Neural crest cell (in vitro differentiated cells): ENCODE measurements at regions not wholly inside any gene's neighbourhood (a gene's known extent, or its start where the extent isn't known, plus 50 kb on each side); places are given as distances from the start of the nearest gene placed in this dataset.

Source experiments
- DNase-seq: peaks from one replicate; pipeline ENCODE4 v3.0.0; 2021; ENCODE audit warnings: low read depth, mixed read lengths, low spot score
- H3K27ac Mint-ChIP-seq: one replicate; pipeline ENCODE4 v1.8.0; 2021; ENCODE audit warnings: mild to moderate bottlenecking, mixed read lengths; ENCODE audit not compliant: unreplicated experiment
- H3K27me3 Mint-ChIP-seq: 2 replicates; pipeline ENCODE4 v1.8.0; 2021; ENCODE audit warnings: low read depth, mild to moderate bottlenecking, mixed read lengths
- H3K36me3 Mint-ChIP-seq: 2 replicates; pipeline ENCODE4 v1.8.0; 2021; ENCODE audit warnings: low read depth, mild to moderate bottlenecking, mixed read lengths
- H3K4me1 Mint-ChIP-seq: 2 replicates; pipeline ENCODE4 v1.8.0; 2021; ENCODE audit warnings: mixed read lengths
- H3K4me3 Mint-ChIP-seq: one replicate; pipeline ENCODE4 v1.8.0; 2021; ENCODE audit warnings: mild to moderate bottlenecking, mixed read lengths
- H3K9me3 Mint-ChIP-seq: 2 replicates; pipeline ENCODE4 v1.8.0; 2021; ENCODE audit warnings: mixed read lengths
- CTCF ChIP-seq: fragments of 200-600 bp; sonication (generic); conservative IDR thresholded peaks from 2 replicates; pipeline ENCODE4 v1.5.0; 2021; ENCODE audit warnings: antibody characterized with exemption, mild to moderate bottlenecking

- Mint-ChIP-seq H3K9me3 (peaks cover 5% of the 10 kb centered on the region), H3K4me1 (no peaks in the 10 kb centered on the region), H3K36me3 (no peaks in the 10 kb centered on the region), H3K27me3 (no peaks in the 10 kb centered on the region), H3K27ac (no peak overlapping the region), H3K4me3 (no peak overlapping the region)
- no peak for TF ChIP-seq CTCF
- DNase-seq = no peak
Measured at GRCh38 chr4:34723605-34724004, 1520.7 kb downstream of the ARAP2 start.

- H3K27ac Mint-ChIP-seq = no peak overlapping the region
- H3K36me3 Mint-ChIP-seq = no peaks in the 10 kb centered on the region
- no peaks in the 10 kb centered on the region for H3K4me1 Mint-ChIP-seq
- H3K4me3 Mint-ChIP-seq = no peak overlapping the region
- DNase-seq = no peak
- H3K27me3 Mint-ChIP-seq = no peaks in the 10 kb centered on the region
- peaks cover 5% of the 10 kb centered on the region for H3K9me3 Mint-ChIP-seq
- TF ChIP-seq CTCF = no peak
Measured at GRCh38 chr4:34724491-34724890, 1519.8 kb downstream of the ARAP2 start.

- peaks cover 3% of the 10 kb centered on the region for H3K9me3 Mint-ChIP-seq
- H3K4me1 Mint-ChIP-seq = peaks cover 4% of the 10 kb centered on the region
- no peak overlapping the region for H3K27ac Mint-ChIP-seq
- no peak overlapping the region for H3K4me3 Mint-ChIP-seq
- H3K36me3 Mint-ChIP-seq = no peaks in the 10 kb centered on the region
- H3K27me3 Mint-ChIP-seq = no peaks in the 10 kb centered on the region
- DNase-seq = no peak
- TF ChIP-seq CTCF = no peak
Measured at GRCh38 chr4:34731070-34731469, 1513.2 kb downstream of the ARAP2 start.

GRCh38 chr4:34732176-34732950 lies 1512.0 kb downstream of the ARAP2 start:
- Mint-ChIP-seq H3K36me3 (no peaks in the 10 kb centered on the region), H3K4me1 (peaks cover 4% of the 10 kb centered on the region), H3K9me3 (peaks cover 3% of the 10 kb centered on the region), H3K4me3 (no peak overlapping the region), H3K27ac (no peak overlapping the region), H3K27me3 (no peaks in the 10 kb centered on the region)
- no peak for DNase-seq
- no peak for TF ChIP-seq CTCF

GRCh38 chr4:34733185-34733941 lies 1511.0 kb downstream of the ARAP2 start:
- Mint-ChIP-seq H3K36me3 (no peaks in the 10 kb centered on the region), H3K9me3 (peaks cover 3% of the 10 kb centered on the region), H3K27me3 (no peaks in the 10 kb centered on the region), H3K4me3 (no peak overlapping the region), H3K27ac (no peak overlapping the region), H3K4me1 (peaks cover 4% of the 10 kb centered on the region)
- no peak for DNase-seq
- TF ChIP-seq CTCF = no peak
